ENCODE measurements at regions not wholly inside any gene's neighbourhood (a gene's known extent, or its start where the extent isn't known, plus 50 kb on each side); places are given as distances from the start of the nearest gene placed in this dataset.

- DNase-seq (ENCODE audit: low spot score): no peak
These were observed 86.4 kb upstream of the ALDH1L1 start for GRCh38 chr3:126266850-126267168.

GRCh38 chr3:126266291-126266840 lies 86.0 kb upstream of the ALDH1L1 start:
- no peak for DNase-seq (ENCODE audit: low spot score)

- no peak for DNase-seq (ENCODE audit: low spot score)
These were observed 84.6 kb upstream of the ALDH1L1 start for GRCh38 chr3:126264952-126265351.

GRCh38 chr3:126264381-126264780 lies 84.0 kb upstream of the ALDH1L1 start:
- no peak for DNase-seq (ENCODE audit: low spot score)

GRCh38 chr3:126263971-126264370 lies 83.6 kb upstream of the ALDH1L1 start:
- no peak for DNase-seq (ENCODE audit: low spot score)

- no peak for DNase-seq (ENCODE audit: low spot score)
These were observed 83.2 kb upstream of the ALDH1L1 start for GRCh38 chr3:126263539-126263938.

GRCh38 chr3:126262227-126262626 lies 81.8 kb upstream of the ALDH1L1 start:
- no peak for DNase-seq (ENCODE audit: low spot score)

- no peak for DNase-seq (ENCODE audit: low spot score)
These were observed 80.7 kb upstream of the ALDH1L1 start for GRCh38 chr3:126261037-126261436.

GRCh38 chr3:126259411-126260391 lies 79.3 kb upstream of the ALDH1L1 start:
- DNase-seq (ENCODE audit: low spot score): peak; percentile 44

GRCh38 chr3:126258670-126259069 lies 78.3 kb upstream of the ALDH1L1 start:
- DNase-seq (ENCODE audit: low spot score): no peak

GRCh38 chr3:126257984-126258383 lies 77.6 kb upstream of the ALDH1L1 start:
- DNase-seq (ENCODE audit: low spot score): no peak

- DNase-seq (ENCODE audit: low spot score): no peak
These were observed 76.8 kb upstream of the ALDH1L1 start for GRCh38 chr3:126257174-126257573.

GRCh38 chr3:126256251-126256650 lies 75.9 kb upstream of the ALDH1L1 start:
- DNase-seq (ENCODE audit: low spot score): no peak

- DNase-seq (ENCODE audit: low spot score): no peak
These were observed 72.7 kb upstream of the ALDH1L1 start for GRCh38 chr3:126253072-126253471.

- DNase-seq (ENCODE audit: low spot score): no peak
These were observed 72.0 kb upstream of the ALDH1L1 start for GRCh38 chr3:126252373-126252772.

GRCh38 chr3:126245811-126246727 lies 65.7 kb upstream of the ALDH1L1 start:
- DNase-seq (ENCODE audit: low spot score): peak; percentile 63
